ENCODE measurements at regions not wholly inside any gene's neighbourhood (a gene's known extent, or its start where the extent isn't known, plus 50 kb on each side); places are given as distances from the start of the nearest gene placed in this dataset.

DNA sequence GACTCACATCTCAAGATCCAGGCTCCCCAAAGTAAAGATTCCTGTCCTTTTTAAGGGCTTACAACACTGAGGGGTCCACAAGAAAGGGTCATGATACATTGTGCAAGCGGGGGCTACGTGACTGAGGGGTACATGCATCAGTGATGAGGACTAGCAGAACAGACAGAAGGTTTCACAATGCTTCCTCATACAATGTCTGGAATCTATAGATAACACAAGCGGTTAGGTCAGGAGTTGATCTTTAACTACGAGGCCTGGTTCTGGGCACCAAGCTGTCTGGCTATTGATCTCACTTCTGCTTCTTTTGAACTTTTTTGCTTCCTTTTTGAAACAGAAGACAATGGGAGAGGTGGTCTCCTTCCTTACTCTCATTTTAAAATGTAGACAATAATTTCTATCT, 718.6 kb downstream of the AMY1C start:
- no peak for TF ChIP-seq POLR2AphosphoS5 (IDR thresholded peaks at IDR 0.05; ENCODE audit: low read depth, low read length)
- no peak for TF ChIP-seq TAF1 (IDR thresholded peaks at IDR 0.05; ENCODE audit: borderline replicate concordance, insufficient read depth, low read length)
- no peak for TF ChIP-seq SIN3A (IDR thresholded peaks at IDR 0.05; ENCODE audit: borderline replicate concordance, insufficient read depth, low read length)
- no peak for TF ChIP-seq FOXP2 (optimal IDR thresholded peaks at IDR 0.05; ENCODE audit: borderline replicate concordance, extremely low read depth, extremely low read length, insufficient read depth)
- TF ChIP-seq, protein P1, sequence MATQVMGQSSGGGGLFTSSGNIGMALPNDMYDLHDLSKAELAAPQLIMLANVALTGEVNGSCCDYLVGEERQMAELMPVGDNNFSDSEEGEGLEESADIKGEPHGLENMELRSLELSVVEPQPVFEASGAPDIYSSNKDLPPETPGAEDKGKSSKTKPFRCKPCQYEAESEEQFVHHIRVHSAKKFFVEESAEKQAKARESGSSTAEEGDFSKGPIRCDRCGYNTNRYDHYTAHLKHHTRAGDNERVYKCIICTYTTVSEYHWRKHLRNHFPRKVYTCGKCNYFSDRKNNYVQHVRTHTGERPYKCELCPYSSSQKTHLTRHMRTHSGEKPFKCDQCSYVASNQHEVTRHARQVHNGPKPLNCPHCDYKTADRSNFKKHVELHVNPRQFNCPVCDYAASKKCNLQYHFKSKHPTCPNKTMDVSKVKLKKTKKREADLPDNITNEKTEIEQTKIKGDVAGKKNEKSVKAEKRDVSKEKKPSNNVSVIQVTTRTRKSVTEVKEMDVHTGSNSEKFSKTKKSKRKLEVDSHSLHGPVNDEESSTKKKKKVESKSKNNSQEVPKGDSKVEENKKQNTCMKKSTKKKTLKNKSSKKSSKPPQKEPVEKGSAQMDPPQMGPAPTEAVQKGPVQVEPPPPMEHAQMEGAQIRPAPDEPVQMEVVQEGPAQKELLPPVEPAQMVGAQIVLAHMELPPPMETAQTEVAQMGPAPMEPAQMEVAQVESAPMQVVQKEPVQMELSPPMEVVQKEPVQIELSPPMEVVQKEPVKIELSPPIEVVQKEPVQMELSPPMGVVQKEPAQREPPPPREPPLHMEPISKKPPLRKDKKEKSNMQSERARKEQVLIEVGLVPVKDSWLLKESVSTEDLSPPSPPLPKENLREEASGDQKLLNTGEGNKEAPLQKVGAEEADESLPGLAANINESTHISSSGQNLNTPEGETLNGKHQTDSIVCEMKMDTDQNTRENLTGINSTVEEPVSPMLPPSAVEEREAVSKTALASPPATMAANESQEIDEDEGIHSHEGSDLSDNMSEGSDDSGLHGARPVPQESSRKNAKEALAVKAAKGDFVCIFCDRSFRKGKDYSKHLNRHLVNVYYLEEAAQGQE (IDR thresholded peaks at IDR 0.05; ENCODE audit: insufficient read depth in 1 of 2, low read depth in 2 of 2, low read length in 2 of 2) = no peak

DNA sequence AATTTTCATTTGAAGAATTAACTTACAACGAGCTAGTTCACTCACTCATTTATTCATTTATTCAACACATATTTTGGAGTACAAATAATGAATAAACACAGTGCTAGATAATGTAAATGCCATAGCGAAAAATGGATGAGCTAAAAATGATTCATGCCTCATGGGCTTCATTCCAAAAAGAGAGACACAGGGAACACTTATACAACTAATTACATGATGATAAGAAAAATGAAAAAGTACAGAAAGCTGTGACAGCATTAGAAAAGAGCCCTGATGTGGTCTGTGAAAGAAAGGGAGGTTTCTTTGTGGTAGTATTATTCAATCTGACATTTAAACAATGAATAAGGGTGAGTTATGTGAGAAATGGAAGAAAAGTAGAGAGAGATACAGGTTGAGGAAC, 726.4 kb downstream of the AMY1C start:
- TF ChIP-seq POLR2AphosphoS5 (IDR thresholded peaks at IDR 0.05; ENCODE audit: low read depth, low read length) = no peak
- TF ChIP-seq, protein P1 (IDR thresholded peaks at IDR 0.05; ENCODE audit: insufficient read depth in 1 of 2, low read depth in 2 of 2, low read length in 2 of 2) = no peak

DNA sequence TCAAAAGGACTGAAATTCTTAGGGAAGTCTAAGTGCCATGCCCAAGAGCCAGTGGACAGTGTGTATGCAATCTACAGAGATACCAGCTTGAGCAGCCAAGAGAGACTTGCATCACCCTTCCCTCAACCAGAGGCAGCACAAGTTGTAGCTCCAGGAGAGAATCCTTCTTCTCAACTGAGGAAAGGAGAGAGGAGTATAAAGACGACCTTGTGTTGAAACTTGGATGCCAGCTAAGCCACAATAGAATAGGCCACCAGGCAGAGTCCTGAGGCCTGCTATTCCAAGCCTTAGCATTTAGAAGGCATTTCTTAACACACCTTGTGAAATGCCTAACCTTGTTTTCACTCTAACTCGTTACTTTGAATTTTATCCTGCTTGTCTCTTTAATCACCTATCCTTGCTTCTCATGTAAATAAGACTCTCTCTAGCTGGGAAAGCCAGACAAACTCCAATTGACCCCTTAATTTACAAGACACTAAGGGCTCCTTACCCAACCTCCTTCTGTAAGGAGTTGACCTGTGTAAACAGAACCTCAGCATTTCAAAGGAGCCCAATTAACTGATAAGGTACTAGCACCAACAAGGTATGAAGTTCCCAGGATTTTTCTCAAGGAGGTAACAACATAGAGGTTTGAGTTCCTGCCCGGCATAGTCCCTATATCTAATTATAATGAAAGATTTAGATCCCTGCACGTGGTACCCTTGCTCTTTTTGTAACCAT, 738.8 kb downstream of the AMY1C start:
- TF ChIP-seq FOXP2 (optimal IDR thresholded peaks at IDR 0.05; ENCODE audit: borderline replicate concordance, extremely low read depth, extremely low read length, insufficient read depth) (no peak), SIN3A (IDR thresholded peaks at IDR 0.05; ENCODE audit: borderline replicate concordance, insufficient read depth, low read length) (no peak), TAF1 (IDR thresholded peaks at IDR 0.05; ENCODE audit: borderline replicate concordance, insufficient read depth, low read length) (no peak), POLR2AphosphoS5 (IDR thresholded peaks at IDR 0.05; ENCODE audit: low read depth, low read length) (no peak)
- TF ChIP-seq, protein P1 (IDR thresholded peaks at IDR 0.05; ENCODE audit: insufficient read depth in 1 of 2, low read depth in 2 of 2, low read length in 2 of 2) = no peak

DNA sequence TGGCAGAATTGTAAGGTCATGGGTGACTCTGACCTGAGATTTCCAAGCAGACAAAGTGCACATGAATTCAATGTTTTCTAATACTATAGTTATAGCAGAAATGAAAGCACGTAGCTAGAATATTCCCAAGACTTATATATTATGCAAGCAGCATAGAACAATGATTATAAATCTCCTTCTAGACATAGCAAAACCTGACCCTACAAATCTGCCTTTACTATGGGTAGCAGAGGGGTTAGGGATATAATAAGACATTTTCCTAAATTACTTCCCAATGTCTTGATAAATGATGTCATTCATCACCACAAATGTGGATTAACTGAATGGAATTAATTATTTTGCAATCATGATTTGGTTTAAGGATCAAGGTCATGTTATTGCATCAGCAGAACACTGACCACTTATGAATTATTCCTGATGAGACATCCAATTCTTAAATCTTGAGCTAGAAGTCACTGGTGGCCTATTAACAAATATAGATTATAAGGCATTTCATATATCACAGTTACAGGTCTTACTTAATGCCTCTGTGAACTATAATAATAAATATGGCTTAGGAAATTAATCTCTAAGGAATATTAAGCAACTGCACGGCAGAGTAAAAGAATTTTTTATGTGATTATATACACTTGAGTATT, 776.6 kb downstream of the AMY1C start:
- TF ChIP-seq, protein P1 (IDR thresholded peaks at IDR 0.05; ENCODE audit: insufficient read depth in 1 of 2, low read depth in 2 of 2, low read length in 2 of 2) = no peak
- TF ChIP-seq FOXP2 (optimal IDR thresholded peaks at IDR 0.05; ENCODE audit: borderline replicate concordance, extremely low read depth, extremely low read length, insufficient read depth) (no peak), SIN3A (IDR thresholded peaks at IDR 0.05; ENCODE audit: borderline replicate concordance, insufficient read depth, low read length) (no peak), POLR2AphosphoS5 (IDR thresholded peaks at IDR 0.05; ENCODE audit: low read depth, low read length) (no peak), TAF1 (IDR thresholded peaks at IDR 0.05; ENCODE audit: borderline replicate concordance, insufficient read depth, low read length) (no peak)
